ENCODE measurements at regions not wholly inside any gene's neighbourhood (a gene's known extent, or its start where the extent isn't known, plus 50 kb on each side); places are given as distances from the start of the nearest gene placed in this dataset.

DNA sequence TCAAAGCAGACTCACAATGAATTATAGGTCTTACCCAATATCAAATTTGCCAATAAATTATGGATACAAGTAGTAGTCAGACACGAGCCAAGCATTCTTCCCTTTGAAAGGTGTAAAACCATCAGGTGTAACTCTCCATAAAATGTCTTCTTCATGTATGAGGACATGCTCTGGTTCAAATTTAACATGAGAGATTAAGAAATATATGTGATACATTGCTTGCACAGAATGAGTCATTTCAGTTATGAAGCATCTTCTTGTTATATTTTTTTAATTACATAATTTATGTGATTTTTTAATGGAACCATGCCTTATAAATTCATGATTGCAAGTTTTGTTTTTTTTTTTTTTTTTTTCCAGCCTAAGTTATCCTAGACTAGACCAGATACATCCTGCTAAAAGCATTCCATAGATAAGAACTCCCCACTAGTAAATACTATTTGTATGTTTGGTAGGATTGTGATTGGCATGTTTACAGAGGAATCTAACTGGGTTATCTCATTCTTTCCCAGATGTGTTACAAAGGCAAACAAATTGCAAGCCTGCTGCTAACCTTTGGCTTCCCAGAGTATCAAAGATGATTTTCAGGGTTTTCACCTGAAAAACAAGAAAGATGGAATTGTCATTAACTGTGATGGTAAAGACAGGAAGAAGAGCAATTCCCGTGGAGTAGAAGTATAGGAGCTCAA is 621.9 kb downstream of the XIRP2 start:
- Histone ChIP-seq H3K27me3 (no peaks in the 10 kb centered on the region), H3K4me3 (no peak overlapping the region), H3K9ac (ENCODE audit: low read depth in 2 of 2, low read length in 2 of 2) (no peak overlapping the region), H3K36me3 (no peaks in the 10 kb centered on the region), H3K27ac (peak overlapping the region; percentile 46), H3K9me3 (no peaks in the 10 kb centered on the region), H3K4me1 (no peaks in the 10 kb centered on the region)
- no peak for DNase-seq
- intact Hi-C loops (cut with DNase I): no loop called here
- TF ChIP-seq, protein P1, sequence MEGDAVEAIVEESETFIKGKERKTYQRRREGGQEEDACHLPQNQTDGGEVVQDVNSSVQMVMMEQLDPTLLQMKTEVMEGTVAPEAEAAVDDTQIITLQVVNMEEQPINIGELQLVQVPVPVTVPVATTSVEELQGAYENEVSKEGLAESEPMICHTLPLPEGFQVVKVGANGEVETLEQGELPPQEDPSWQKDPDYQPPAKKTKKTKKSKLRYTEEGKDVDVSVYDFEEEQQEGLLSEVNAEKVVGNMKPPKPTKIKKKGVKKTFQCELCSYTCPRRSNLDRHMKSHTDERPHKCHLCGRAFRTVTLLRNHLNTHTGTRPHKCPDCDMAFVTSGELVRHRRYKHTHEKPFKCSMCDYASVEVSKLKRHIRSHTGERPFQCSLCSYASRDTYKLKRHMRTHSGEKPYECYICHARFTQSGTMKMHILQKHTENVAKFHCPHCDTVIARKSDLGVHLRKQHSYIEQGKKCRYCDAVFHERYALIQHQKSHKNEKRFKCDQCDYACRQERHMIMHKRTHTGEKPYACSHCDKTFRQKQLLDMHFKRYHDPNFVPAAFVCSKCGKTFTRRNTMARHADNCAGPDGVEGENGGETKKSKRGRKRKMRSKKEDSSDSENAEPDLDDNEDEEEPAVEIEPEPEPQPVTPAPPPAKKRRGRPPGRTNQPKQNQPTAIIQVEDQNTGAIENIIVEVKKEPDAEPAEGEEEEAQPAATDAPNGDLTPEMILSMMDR (IDR thresholded peaks at IDR 0.05): no peak

DNA sequence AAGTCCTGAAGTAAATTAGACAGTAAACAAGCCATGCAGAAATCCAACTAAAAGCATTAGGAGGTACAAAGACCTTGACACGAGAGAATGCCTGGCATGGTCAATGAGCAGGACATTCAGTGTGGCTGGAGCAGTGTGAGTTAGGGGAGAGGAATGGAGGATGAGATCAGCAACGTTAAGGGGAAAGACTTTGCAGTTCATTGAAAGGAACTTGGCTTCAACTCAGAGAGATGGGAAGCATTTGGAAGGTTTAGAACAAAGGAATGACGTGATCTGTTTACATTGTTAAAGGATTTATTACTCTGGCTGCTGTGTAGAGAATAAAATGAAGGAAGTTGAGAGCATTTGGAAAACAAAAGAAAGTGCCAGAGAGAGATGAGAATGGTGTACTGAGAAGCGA is 621.3 kb downstream of the XIRP2 start:
- intact Hi-C loops (cut with DNase I): no loop called here
- Histone ChIP-seq H3K36me3 (no peaks in the 10 kb centered on the region), H3K4me3 (no peak overlapping the region), H3K27me3 (no peaks in the 10 kb centered on the region), H3K27ac (peak overlapping the region; percentile 46), H3K4me1 (no peaks in the 10 kb centered on the region), H3K9ac (ENCODE audit: low read depth in 2 of 2, low read length in 2 of 2) (no peak overlapping the region), H3K9me3 (no peaks in the 10 kb centered on the region)
- no peak for DNase-seq
- TF ChIP-seq, protein P1 (IDR thresholded peaks at IDR 0.05): no peak

DNA sequence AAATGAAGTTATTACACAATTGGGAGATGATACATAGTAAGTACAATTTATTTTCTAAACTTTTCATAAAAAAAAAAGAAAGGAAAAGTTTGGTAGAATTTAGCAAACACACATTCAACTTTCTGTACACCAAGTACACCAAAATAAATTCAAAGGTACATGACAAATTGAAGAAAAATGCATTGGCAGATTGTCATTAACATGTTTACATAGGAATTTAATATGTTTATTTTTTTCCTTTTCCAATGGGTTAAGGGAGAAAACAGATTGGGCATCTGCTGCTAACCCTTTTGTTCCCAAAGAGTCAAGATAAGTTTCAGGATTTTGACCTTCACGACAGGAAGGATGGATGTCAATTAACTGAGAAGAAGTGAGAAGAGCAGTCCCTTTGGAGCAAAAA is 620.4 kb downstream of the XIRP2 start:
- H3K27ac ChIP-seq: no peak overlapping the region
- no peaks in the 10 kb centered on the region for H3K9me3 ChIP-seq
- no peak for DNase-seq
- no peaks in the 10 kb centered on the region for H3K36me3 ChIP-seq
- TF ChIP-seq, protein P1 (IDR thresholded peaks at IDR 0.05): no peak
- no peaks in the 10 kb centered on the region for H3K27me3 ChIP-seq
- no peak overlapping the region for H3K4me3 ChIP-seq
- intact Hi-C loops (cut with DNase I): no loop called here
- no peak overlapping the region for H3K9ac ChIP-seq (ENCODE audit: low read depth in 2 of 2, low read length in 2 of 2)
- H3K4me1 ChIP-seq: no peaks in the 10 kb centered on the region

DNA sequence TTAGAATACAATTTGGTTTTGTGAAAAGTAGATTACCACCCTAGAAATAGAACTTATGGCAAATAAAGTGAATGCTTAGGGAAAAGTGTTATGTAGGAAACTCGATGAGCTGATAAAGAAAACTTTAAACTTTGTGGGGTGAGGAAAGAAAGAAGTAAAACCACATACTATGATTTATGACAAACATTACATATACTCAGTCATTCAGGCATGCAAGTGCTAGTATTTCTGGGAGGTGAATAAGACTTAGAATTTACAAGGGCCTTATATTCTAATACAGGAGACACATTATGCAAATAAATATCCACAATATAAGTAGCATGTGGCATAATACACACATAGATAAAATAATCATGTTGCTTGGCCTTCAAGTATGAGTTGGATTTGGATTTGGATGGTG is 618.1 kb downstream of the XIRP2 start:
- Histone ChIP-seq H3K4me3 (no peak overlapping the region), H3K27ac (no peak overlapping the region), H3K36me3 (no peaks in the 10 kb centered on the region), H3K9me3 (no peaks in the 10 kb centered on the region), H3K27me3 (no peaks in the 10 kb centered on the region), H3K9ac (ENCODE audit: low read depth in 2 of 2, low read length in 2 of 2) (no peak overlapping the region), H3K4me1 (no peaks in the 10 kb centered on the region)
- TF ChIP-seq, protein P1 (IDR thresholded peaks at IDR 0.05): no peak
- no peak for DNase-seq
- intact Hi-C loops (cut with DNase I): no loop called here

DNA sequence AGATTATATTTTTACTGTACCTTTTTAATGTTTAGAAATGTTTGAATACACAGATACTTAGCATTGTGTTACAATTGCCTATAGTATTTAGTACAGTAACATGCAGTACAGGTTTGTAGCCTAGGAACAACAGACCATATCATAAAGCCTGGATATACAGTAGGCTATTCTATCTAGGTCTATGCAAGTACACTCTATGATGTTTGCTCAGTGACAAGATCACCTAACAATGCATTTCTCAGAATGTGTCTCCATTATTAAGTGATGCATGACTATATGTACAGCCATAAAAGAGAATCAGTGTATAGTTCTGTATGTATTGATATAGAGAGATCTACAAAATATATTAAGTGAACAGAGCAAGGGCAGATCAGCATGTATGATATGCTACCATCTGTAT is 616.4 kb downstream of the XIRP2 start:
- Histone ChIP-seq H3K4me1 (no peaks in the 10 kb centered on the region), H3K9me3 (no peaks in the 10 kb centered on the region), H3K36me3 (no peaks in the 10 kb centered on the region), H3K27me3 (no peaks in the 10 kb centered on the region), H3K4me3 (no peak overlapping the region), H3K9ac (ENCODE audit: low read depth in 2 of 2, low read length in 2 of 2) (no peak overlapping the region), H3K27ac (no peak overlapping the region)
- DNase-seq: no peak
- intact Hi-C loops (cut with DNase I): no loop called here
- TF ChIP-seq, protein P1 (IDR thresholded peaks at IDR 0.05): no peak
